Superior temporal gyrus (tissue), 1 donor: ENCODE measurements at regions not wholly inside any gene's neighbourhood (a gene's known extent, or its start where the extent isn't known, plus 50 kb on each side); places are given as distances from the start of the nearest gene placed in this dataset.

Source experiments
- DNase-seq: peaks from one replicate; pipeline ENCODE4 v3.0.0-alpha.2; 2016; ENCODE audit errors: extremely low spot score

GRCh38 chr11:27215471-27216269 is 147.3 kb downstream of the CCDC34 start:
- DNase-seq = no peak

- DNase-seq = no peak
These were observed 148.3 kb downstream of the CCDC34 start for GRCh38 chr11:27214713-27215112.

- peak; percentile 44 for DNase-seq
These were observed 149.8 kb downstream of the CCDC34 start for GRCh38 chr11:27213232-27213660.

- DNase-seq = no peak
These were observed 150.7 kb downstream of the CCDC34 start for GRCh38 chr11:27212248-27212780.

GRCh38 chr11:27211370-27212127 is 151.5 kb downstream of the CCDC34 start:
- DNase-seq = no peak

GRCh38 chr11:27210531-27210930 is 152.5 kb downstream of the CCDC34 start:
- DNase-seq = no peak

GRCh38 chr11:27209562-27210005 is 153.4 kb downstream of the CCDC34 start:
- DNase-seq = no peak

- DNase-seq = no peak
These were observed 154.2 kb downstream of the CCDC34 start for GRCh38 chr11:27208846-27209245.

- DNase-seq = no peak
These were observed 155.9 kb downstream of the CCDC34 start for GRCh38 chr11:27207025-27207650.

GRCh38 chr11:27205779-27206570 is 157.0 kb downstream of the CCDC34 start:
- DNase-seq = no peak

- DNase-seq = no peak
These were observed 157.8 kb downstream of the CCDC34 start for GRCh38 chr11:27205250-27205649.

- no peak for DNase-seq
These were observed 158.5 kb downstream of the CCDC34 start for GRCh38 chr11:27204529-27204928.

GRCh38 chr11:27203077-27203647 is 159.9 kb downstream of the CCDC34 start:
- DNase-seq = no peak

GRCh38 chr11:27201454-27202302 is 161.1 kb downstream of the BBOX1 start:
- no peak for DNase-seq

- no peak for DNase-seq
These were observed 160.3 kb downstream of the BBOX1 start for GRCh38 chr11:27200779-27201453.

- no peak for DNase-seq
These were observed 155.7 kb downstream of the BBOX1 start for GRCh38 chr11:27196203-27196897.

- no peak for DNase-seq
These were observed 155.2 kb downstream of the BBOX1 start for GRCh38 chr11:27195837-27196202.

- no peak for DNase-seq
These were observed 154.4 kb downstream of the BBOX1 start for GRCh38 chr11:27194976-27195375.
